DMS 273 treated with DMSO at 0.1 percent for 48 hours (cell line): ENCODE measurements at regions not wholly inside any gene's neighbourhood (a gene's known extent, or its start where the extent isn't known, plus 50 kb on each side); places are given as distances from the start of the nearest gene placed in this dataset.
"Not testable (repeated sequence)": the region's sequence is repeated elsewhere in the genome, so short reads cannot be mapped to it uniquely, and the experiment has no call there.

ENCODE experiments used
- DNase-seq: peaks from one replicate; lab custom pipeline; 2025; lab: John Stamatoyannopoulos, UW

- no peak for DNase-seq
These were observed 584.6 kb downstream of the ALG10 start for GRCh38 chr12:34606749-34607519.

GRCh38 chr12:34607520-34608195 lies 585.4 kb downstream of the ALG10 start:
- no peak for DNase-seq

DNA sequence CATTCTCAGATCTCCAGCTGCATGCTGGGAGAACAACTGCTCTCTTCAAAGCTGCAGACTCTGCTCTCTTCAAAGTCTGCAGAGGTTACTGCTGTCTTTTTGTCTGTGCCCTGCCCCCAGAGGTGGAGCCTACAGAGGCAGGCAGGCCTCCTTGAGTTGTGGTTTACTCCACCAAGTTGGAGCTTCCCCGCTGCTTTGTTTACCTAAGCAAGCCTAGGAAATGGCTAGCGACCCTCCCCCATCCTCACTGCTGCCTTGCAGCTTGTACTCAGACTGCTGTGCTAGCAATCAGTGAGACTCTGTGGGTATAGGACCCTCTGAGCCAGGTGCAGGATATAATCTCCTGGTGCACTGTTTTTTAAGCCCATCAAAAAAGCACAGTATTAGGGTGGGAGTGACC lies 591.7 kb downstream of the ALG10 start:
- DNase-seq, result not testable (repeated sequence)

DNA sequence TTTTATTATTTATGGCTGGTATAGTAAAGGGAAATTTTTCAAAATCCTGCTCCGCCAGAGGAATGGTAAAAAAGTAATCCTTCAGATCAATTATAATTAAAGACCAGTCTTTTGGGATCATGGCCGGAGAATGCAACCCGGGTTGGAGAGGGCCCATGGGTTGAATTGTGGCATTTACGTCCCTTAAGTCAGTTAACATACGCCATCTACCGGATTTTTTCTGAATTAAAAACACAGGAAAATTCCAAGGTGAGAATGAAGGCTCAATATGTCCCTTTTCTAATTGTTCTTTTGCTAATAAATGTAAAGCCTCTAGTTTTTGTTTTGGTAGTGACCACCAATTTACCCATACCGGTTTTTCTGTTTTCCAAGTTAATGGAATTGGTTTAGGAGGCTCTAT lies 602.8 kb downstream of the ALG10 start:
- no peak for DNase-seq

GRCh38 chr12:34626363-34627157 lies 604.3 kb downstream of the ALG10 start:
- no peak for DNase-seq
